22Rv1 (cell line): ENCODE measurements at regions not wholly inside any gene's neighbourhood (a gene's known extent, or its start where the extent isn't known, plus 50 kb on each side); places are given as distances from the start of the nearest gene placed in this dataset.

ENCODE experiments used
- ZFX ChIP-seq: fragments of 450-650 bp; IDR thresholded peaks from 2 replicates; pipeline ENCODE4 v1.6.1; 2017; ENCODE audit warnings: antibody characterized with exemption, borderline replicate concordance
- TF ChIP-seq, protein P1 (sequence below): fragments of 450-650 bp; IDR thresholded peaks from 2 replicates; pipeline ENCODE4 v1.5.1; 2017; ENCODE audit warnings: mild to moderate bottlenecking

DNA sequence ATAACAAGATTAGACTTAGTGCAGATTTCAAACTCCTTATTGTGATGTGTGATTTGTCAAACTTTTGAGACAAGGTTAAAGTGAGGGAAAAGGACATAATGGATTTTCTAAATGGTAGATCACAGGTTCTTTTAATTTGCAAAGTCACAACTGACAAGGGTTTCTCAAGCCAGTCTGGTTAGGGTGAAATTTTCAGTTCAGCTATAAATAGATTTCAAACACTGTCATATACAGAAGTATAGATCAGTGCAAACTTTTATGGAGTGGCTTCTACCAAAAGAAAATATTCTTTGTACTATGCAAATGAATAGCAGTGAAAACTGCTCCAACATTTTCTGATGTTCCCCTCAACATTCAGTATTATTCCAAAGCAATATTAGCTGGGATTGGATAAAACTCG lies 337.1 kb upstream of the MAN1A1 start:
- TF ChIP-seq, protein P1, sequence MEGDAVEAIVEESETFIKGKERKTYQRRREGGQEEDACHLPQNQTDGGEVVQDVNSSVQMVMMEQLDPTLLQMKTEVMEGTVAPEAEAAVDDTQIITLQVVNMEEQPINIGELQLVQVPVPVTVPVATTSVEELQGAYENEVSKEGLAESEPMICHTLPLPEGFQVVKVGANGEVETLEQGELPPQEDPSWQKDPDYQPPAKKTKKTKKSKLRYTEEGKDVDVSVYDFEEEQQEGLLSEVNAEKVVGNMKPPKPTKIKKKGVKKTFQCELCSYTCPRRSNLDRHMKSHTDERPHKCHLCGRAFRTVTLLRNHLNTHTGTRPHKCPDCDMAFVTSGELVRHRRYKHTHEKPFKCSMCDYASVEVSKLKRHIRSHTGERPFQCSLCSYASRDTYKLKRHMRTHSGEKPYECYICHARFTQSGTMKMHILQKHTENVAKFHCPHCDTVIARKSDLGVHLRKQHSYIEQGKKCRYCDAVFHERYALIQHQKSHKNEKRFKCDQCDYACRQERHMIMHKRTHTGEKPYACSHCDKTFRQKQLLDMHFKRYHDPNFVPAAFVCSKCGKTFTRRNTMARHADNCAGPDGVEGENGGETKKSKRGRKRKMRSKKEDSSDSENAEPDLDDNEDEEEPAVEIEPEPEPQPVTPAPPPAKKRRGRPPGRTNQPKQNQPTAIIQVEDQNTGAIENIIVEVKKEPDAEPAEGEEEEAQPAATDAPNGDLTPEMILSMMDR: no peak
- no peak for TF ChIP-seq ZFX
